WTC11 (cell line): ENCODE measurements at regions not wholly inside any gene's neighbourhood (a gene's known extent, or its start where the extent isn't known, plus 50 kb on each side); places are given as distances from the start of the nearest gene placed in this dataset.

Experiments
- ATAC-seq: fragments of 200-7000 bp; cut with Tn5 transposase; 2 replicates; pipeline ENCODE4 v1.10.0; 2021; ENCODE audit warnings: mild to moderate bottlenecking, moderate library complexity
- CTCF ChIA-PET: fragments of 300-600 bp; sonication (Branson Sonifier 250); formaldehyde crosslinking; loops from one replicate; lab custom pipeline; 2021; ENCODE audit warnings: antibody characterized with exemption; lab: Charles Lee
- POLR2A ChIA-PET: fragments of 350-600 bp; sonication (Branson Sonifier 250); formaldehyde crosslinking; loops from one replicate; lab custom pipeline; 2021; ENCODE audit warnings: antibody characterized with exemption; lab: Charles Lee
- DNase-seq: peaks from one replicate; pipeline ENCODE4 v3.0.0; 2021; ENCODE audit warnings: low spot score
- H3K27ac Mint-ChIP-seq: 2 replicates; pipeline ENCODE4 v1.8.0; 2021; ENCODE audit warnings: mixed read lengths
- H3K27me3 Mint-ChIP-seq: 2 replicates; pipeline ENCODE4 v1.8.0; 2021; ENCODE audit warnings: low read depth, mild to moderate bottlenecking, moderate library complexity, mixed read lengths
- H3K36me3 Mint-ChIP-seq: 2 replicates; pipeline ENCODE4 v1.8.0; 2021; ENCODE audit warnings: mixed read lengths
- H3K4me1 Mint-ChIP-seq: 2 replicates; pipeline ENCODE4 v1.8.0; 2022; ENCODE audit warnings: mixed read lengths
- H3K4me3 Mint-ChIP-seq: 2 replicates; pipeline ENCODE4 v1.8.0; 2021; ENCODE audit warnings: mild to moderate bottlenecking, moderate library complexity, mixed read lengths
- H3K9me3 Mint-ChIP-seq: 2 replicates; pipeline ENCODE4 v1.8.0; 2021; ENCODE audit warnings: mixed read lengths
- AFF4 ChIP-seq: sonication (generic); formaldehyde crosslinking; IDR thresholded peaks from 2 replicates; pipeline ENCODE4 v1.8.1; 2023; ENCODE audit warnings: mild to moderate bottlenecking, missing genetic modification reagents, borderline replicate concordance
- CREM ChIP-seq: sonication (generic); formaldehyde crosslinking; IDR thresholded peaks from 2 replicates; pipeline ENCODE4 v1.8.1; 2022; ENCODE audit warnings: mild to moderate bottlenecking, missing genetic modification reagents, moderate library complexity
- ERG ChIP-seq: fragments of 250-450 bp; sonication (Bioruptor Pico); IDR thresholded peaks from 2 replicates; pipeline ENCODE4 v1.8.0; 2021; ENCODE audit warnings: mild to moderate bottlenecking
- FOXJ3 ChIP-seq: sonication (generic); formaldehyde crosslinking; IDR thresholded peaks from 2 replicates; pipeline ENCODE4 v1.9.0; 2021; ENCODE audit warnings: missing genetic modification reagents, mild to moderate bottlenecking, borderline replicate concordance
- GRHL2 ChIP-seq: fragments of 250-450 bp; sonication (Bioruptor Pico); IDR thresholded peaks from 2 replicates; pipeline ENCODE4 v1.8.0; 2022; ENCODE audit warnings: mild to moderate bottlenecking, moderate library complexity; ENCODE audit not compliant: insufficient replicate concordance, severe bottlenecking
- IRF1 ChIP-seq: sonication (generic); formaldehyde crosslinking; IDR thresholded peaks from 2 replicates; pipeline ENCODE4 v1.8.0; 2023; ENCODE audit warnings: missing genetic modification reagents
- IRF2 ChIP-seq: sonication (generic); formaldehyde crosslinking; IDR thresholded peaks from 2 replicates; pipeline ENCODE4 v1.8.0; 2022; ENCODE audit warnings: low read depth, missing genetic modification reagents, borderline replicate concordance
- JUN ChIP-seq: sonication (generic); formaldehyde crosslinking; IDR thresholded peaks from 2 replicates; pipeline ENCODE4 v1.8.0; 2023; ENCODE audit warnings: mild to moderate bottlenecking, missing genetic modification reagents
- MYBL2 ChIP-seq: sonication (generic); formaldehyde crosslinking; IDR thresholded peaks from 2 replicates; pipeline ENCODE4 v1.8.1; 2023; ENCODE audit warnings: mild to moderate bottlenecking, moderate library complexity, missing genetic modification reagents
- NFATC4 ChIP-seq: fragments of 250-450 bp; sonication (Bioruptor Pico); IDR thresholded peaks from 2 replicates; pipeline ENCODE4 v1.9.0; 2021; ENCODE audit warnings: mild to moderate bottlenecking
- NR2C2 ChIP-seq: sonication (generic); formaldehyde crosslinking; IDR thresholded peaks from 2 replicates; pipeline ENCODE4 v1.8.0; 2022; ENCODE audit warnings: mild to moderate bottlenecking, missing genetic modification reagents
- PRRX2 ChIP-seq: fragments of 250-450 bp; sonication (Bioruptor Pico); IDR thresholded peaks from 2 replicates; pipeline ENCODE4 v1.8.0; 2021; ENCODE audit warnings: mild to moderate bottlenecking
- RORB ChIP-seq: fragments of 250-450 bp; sonication (Bioruptor Pico); IDR thresholded peaks from 2 replicates; pipeline ENCODE4 v1.9.0; 2021; ENCODE audit warnings: mild to moderate bottlenecking
- TEAD1 ChIP-seq: sonication (generic); formaldehyde crosslinking; IDR thresholded peaks from 2 replicates; pipeline ENCODE4 v1.8.0; 2022; ENCODE audit warnings: mild to moderate bottlenecking, missing genetic modification reagents
- TEAD4 ChIP-seq: sonication (generic); formaldehyde crosslinking; IDR thresholded peaks from 2 replicates; pipeline ENCODE4 v1.8.0; 2022; ENCODE audit warnings: mild to moderate bottlenecking, missing genetic modification reagents
- TP53 ChIP-seq: sonication (generic); formaldehyde crosslinking; IDR thresholded peaks from 2 replicates; pipeline ENCODE4 v1.8.1; 2023; ENCODE audit warnings: mild to moderate bottlenecking, missing genetic modification reagents
- ZNF138 ChIP-seq: sonication (generic); formaldehyde crosslinking; conservative IDR thresholded peaks from 2 replicates; pipeline ENCODE4 v1.8.1; 2022; ENCODE audit warnings: mild to moderate bottlenecking, moderate library complexity, missing genetic modification reagents
- ZNF219 ChIP-seq: sonication (generic); formaldehyde crosslinking; IDR thresholded peaks from 2 replicates; pipeline ENCODE4 v1.8.0; 2023; ENCODE audit warnings: missing genetic modification reagents, mild to moderate bottlenecking, borderline replicate concordance
- ZNF416 ChIP-seq: fragments of 250-450 bp; sonication (Bioruptor Pico); IDR thresholded peaks from 2 replicates; pipeline ENCODE4 v1.9.0; 2021; ENCODE audit warnings: mild to moderate bottlenecking, inconsistent platforms
- ZNF671 ChIP-seq: fragments of 250-450 bp; sonication (Bioruptor Pico); IDR thresholded peaks from 2 replicates; pipeline ENCODE4 v1.8.0; 2021; ENCODE audit warnings: mild to moderate bottlenecking
- TF ChIP-seq, protein P1 (sequence below): fragments of 250-450 bp; sonication (Bioruptor Pico); conservative IDR thresholded peaks from 2 replicates; pipeline ENCODE4 v1.9.0; 2021; ENCODE audit warnings: mild to moderate bottlenecking
- TF ChIP-seq, protein P2 (sequence below): fragments of 250-450 bp; sonication (Bioruptor Pico); IDR thresholded peaks from 2 replicates; pipeline ENCODE4 v2.1.2; 2022; ENCODE audit warnings: mild to moderate bottlenecking, moderate library complexity
- TF ChIP-seq, protein P3 (sequence below): sonication (generic); formaldehyde crosslinking; IDR thresholded peaks from 2 replicates; pipeline ENCODE4 v1.8.0; 2022; ENCODE audit warnings: mild to moderate bottlenecking, missing genetic modification reagents

DNA sequence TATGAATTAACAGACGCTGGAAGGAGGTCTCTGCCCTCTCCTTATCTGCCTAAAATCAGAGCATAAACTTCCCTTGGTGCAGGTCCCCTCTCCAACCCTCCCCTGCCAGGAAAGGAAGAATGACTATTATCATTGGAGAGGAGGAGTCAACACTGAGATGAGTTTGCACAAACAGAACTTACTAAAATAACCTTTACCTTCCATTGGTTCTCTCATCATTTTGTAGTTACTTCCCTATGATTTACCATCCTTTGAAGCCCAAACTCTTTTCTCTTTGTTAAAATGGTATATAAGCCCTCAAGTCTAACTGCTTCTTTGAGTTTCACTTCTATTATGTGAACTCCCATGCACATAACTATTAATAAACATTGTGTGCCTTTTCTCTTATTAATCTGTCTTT is 64.2 kb upstream of the EEA1 start:
- H3K4me1 Mint-ChIP-seq: no peaks in the 10 kb centered on the region
- H3K27me3 Mint-ChIP-seq: no peaks in the 10 kb centered on the region
- CTCF ChIA-PET: no interaction called here
- peaks cover 6% of the 10 kb centered on the region; the same call in 1 of the 2 replicates for H3K36me3 Mint-ChIP-seq
- no peak for ATAC-seq
- no peak for DNase-seq
- TF ChIP-seq PRRX2: no peak
- TF ChIP-seq TEAD4 (CRISPR knock-in tag): no peak
- TF ChIP-seq, protein P1, sequence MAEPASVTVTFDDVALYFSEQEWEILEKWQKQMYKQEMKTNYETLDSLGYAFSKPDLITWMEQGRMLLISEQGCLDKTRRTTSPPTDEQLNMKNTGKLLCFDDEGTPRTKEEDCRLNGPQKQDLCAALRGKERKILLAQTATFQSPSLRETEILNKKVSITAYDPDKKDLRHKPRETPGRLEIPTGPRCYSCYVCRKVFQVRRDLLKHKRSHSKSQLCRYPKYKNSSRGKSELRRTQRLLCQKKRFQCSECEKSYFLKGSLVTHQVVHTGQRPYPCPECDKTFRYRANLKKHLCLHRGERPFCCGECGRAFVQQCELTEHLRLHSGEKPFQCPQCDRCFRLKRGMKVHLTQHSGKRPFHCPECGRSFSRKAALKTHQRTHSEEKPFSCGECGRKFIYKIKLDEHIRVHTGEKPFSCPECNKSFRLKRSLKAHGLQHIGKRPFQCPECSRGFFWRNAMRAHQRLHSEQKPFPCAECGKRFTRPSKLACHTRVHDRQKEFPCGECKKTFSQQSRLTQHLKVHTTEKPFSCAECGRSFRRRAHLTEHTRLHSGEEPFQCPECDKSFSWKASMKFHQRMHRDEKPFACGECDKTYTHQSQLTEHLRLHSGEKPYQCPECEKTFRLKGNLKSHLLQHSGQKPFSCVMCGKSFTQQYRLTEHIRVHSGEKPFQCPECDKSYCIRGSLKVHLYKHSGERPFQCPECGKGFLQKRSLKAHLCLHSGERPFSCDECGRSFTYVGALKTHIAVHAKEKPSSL: no peak
- TF ChIP-seq FOXJ3 (CRISPR knock-in tag): no peak
- TF ChIP-seq, protein P2, sequence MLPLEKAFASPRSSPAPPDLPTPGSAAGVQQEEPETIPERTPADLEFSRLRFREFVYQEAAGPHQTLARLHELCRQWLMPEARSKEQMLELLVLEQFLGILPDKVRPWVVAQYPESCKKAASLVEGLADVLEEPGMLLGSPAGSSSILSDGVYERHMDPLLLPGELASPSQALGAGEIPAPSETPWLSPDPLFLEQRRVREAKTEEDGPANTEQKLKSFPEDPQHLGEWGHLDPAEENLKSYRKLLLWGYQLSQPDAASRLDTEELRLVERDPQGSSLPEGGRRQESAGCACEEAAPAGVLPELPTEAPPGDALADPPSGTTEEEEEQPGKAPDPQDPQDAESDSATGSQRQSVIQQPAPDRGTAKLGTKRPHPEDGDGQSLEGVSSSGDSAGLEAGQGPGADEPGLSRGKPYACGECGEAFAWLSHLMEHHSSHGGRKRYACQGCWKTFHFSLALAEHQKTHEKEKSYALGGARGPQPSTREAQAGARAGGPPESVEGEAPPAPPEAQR (CRISPR knock-in tag): no peak
- TF ChIP-seq ZNF219 (CRISPR knock-in tag): no peak
- TF ChIP-seq, protein P3, sequence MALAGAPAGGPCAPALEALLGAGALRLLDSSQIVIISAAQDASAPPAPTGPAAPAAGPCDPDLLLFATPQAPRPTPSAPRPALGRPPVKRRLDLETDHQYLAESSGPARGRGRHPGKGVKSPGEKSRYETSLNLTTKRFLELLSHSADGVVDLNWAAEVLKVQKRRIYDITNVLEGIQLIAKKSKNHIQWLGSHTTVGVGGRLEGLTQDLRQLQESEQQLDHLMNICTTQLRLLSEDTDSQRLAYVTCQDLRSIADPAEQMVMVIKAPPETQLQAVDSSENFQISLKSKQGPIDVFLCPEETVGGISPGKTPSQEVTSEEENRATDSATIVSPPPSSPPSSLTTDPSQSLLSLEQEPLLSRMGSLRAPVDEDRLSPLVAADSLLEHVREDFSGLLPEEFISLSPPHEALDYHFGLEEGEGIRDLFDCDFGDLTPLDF (CRISPR knock-in tag): no peak
- no peak for TF ChIP-seq RORB (CRISPR knock-in tag)
- TF ChIP-seq, all 79 proteins: peak for 0
- Mint-ChIP-seq H3K4me3 (no peak overlapping the region), H3K27ac (no peak overlapping the region), H3K9me3 (peaks cover 8% of the 10 kb centered on the region)
- POLR2A ChIA-PET: no interaction called here

GRCh38 chr12:92995258-92995903 is 66.3 kb upstream of the EEA1 start:
- POLR2A ChIA-PET: no interaction called here
- ATAC-seq (no peak), DNase-seq (no peak)
- H3K9me3 Mint-ChIP-seq: peaks cover 14% of the 10 kb centered on the region
- no peaks in the 10 kb centered on the region for H3K27me3 Mint-ChIP-seq
- H3K4me3 Mint-ChIP-seq: no peak overlapping the region
- CTCF ChIA-PET: no interaction called here
- H3K36me3 Mint-ChIP-seq: peaks cover 6% of the 10 kb centered on the region; the same call in 1 of the 2 replicates
- no peaks in the 10 kb centered on the region for H3K4me1 Mint-ChIP-seq
- no peak overlapping the region for H3K27ac Mint-ChIP-seq
- no peak for TF ChIP-seq GRHL2
- TF ChIP-seq AFF4: no peak
- no peak for TF ChIP-seq ZNF138 (CRISPR knock-in tag)
- no peak for TF ChIP-seq NFATC4 (CRISPR knock-in tag)
- no peak for TF ChIP-seq TEAD4 (CRISPR knock-in tag)
- no peak for TF ChIP-seq IRF1 (CRISPR knock-in tag)
- TF ChIP-seq, protein P2 (CRISPR knock-in tag): no peak
- no peak for TF ChIP-seq MYBL2 (CRISPR knock-in tag)
- TF ChIP-seq ZNF671 (CRISPR knock-in tag): no peak
- no peak for TF ChIP-seq TP53 (CRISPR knock-in tag)
- TF ChIP-seq CREM: no peak
- TF ChIP-seq JUN (CRISPR knock-in tag): no peak
- TF ChIP-seq ZNF416 (CRISPR knock-in tag): no peak
- no peak for TF ChIP-seq NR2C2 (CRISPR knock-in tag)
- TF ChIP-seq IRF2 (CRISPR knock-in tag): no peak
- TF ChIP-seq TEAD1: no peak
- no peak for TF ChIP-seq ERG (CRISPR knock-in tag)
